ENCODE measurements at regions not wholly inside any gene's neighbourhood (a gene's known extent, or its start where the extent isn't known, plus 50 kb on each side); places are given as distances from the start of the nearest gene placed in this dataset.

GRCh38 chr2:34402376-34402775, 803.3 kb upstream of the FAM98A start:
- no peak for TF ChIP-seq CTCF (IDR thresholded peaks at IDR 0.05; ENCODE audit: control extremely low read depth, extremely low read depth)
- Histone ChIP-seq H3K4me3 (no peak overlapping the region), H3K9ac (ENCODE audit: insufficient read depth in 1 of 2, low read length in 2 of 2) (no peak overlapping the region), H3K4me1 (ENCODE audit: control insufficient read depth in 5 of 5, insufficient read depth in 5 of 5, low read length in 5 of 5) (no peaks in the 10 kb centered on the region), H3K36me3 (ENCODE audit: control insufficient read depth in 4 of 4, insufficient read depth in 4 of 4, low read length in 4 of 4) (no peaks in the 10 kb centered on the region), H3K27ac (ENCODE audit: low read depth in 1 of 2, low read length in 1 of 2) (no peak overlapping the region), H3K27me3 (ENCODE audit: control insufficient read depth in 3 of 3, insufficient read depth in 3 of 3, low read length in 2 of 3) (no peaks in the 10 kb centered on the region), H3K9me3 (ENCODE audit: control insufficient read depth in 4 of 4, insufficient read depth in 3 of 4, low read length in 3 of 4) (no peaks in the 10 kb centered on the region)
- DNase-seq (no peak), ATAC-seq (ENCODE audit: insufficient read depth, low FRiP score) (no peak)
- 92 to 95% methylated on average over 3 of the region's 3 CpGs for WGBS, 2 donors

GRCh38 chr2:34401186-34401585, 802.1 kb upstream of the FAM98A start:
- WGBS, 2 donors: 89 to 92% methylated on average over 5 of the region's 5 CpGs
- DNase-seq: no peak
- H3K27ac ChIP-seq (ENCODE audit: low read depth in 1 of 2, low read length in 1 of 2): no peak overlapping the region
- no peak overlapping the region for H3K4me3 ChIP-seq
- ATAC-seq (ENCODE audit: insufficient read depth, low FRiP score): no peak
- no peak for TF ChIP-seq CTCF (IDR thresholded peaks at IDR 0.05; ENCODE audit: control extremely low read depth, extremely low read depth)
- no peaks in the 10 kb centered on the region for H3K36me3 ChIP-seq (ENCODE audit: control insufficient read depth in 4 of 4, insufficient read depth in 4 of 4, low read length in 4 of 4)
- no peak overlapping the region for H3K9ac ChIP-seq (ENCODE audit: insufficient read depth in 1 of 2, low read length in 2 of 2)
- H3K9me3 ChIP-seq (ENCODE audit: control insufficient read depth in 4 of 4, insufficient read depth in 3 of 4, low read length in 3 of 4): no peaks in the 10 kb centered on the region
- H3K4me1 ChIP-seq (ENCODE audit: control insufficient read depth in 5 of 5, insufficient read depth in 5 of 5, low read length in 5 of 5): no peaks in the 10 kb centered on the region
- no peaks in the 10 kb centered on the region for H3K27me3 ChIP-seq (ENCODE audit: control insufficient read depth in 3 of 3, insufficient read depth in 3 of 3, low read length in 2 of 3)

GRCh38 chr2:34388446-34388845, 789.3 kb upstream of the FAM98A start:
- ATAC-seq (ENCODE audit: insufficient read depth, low FRiP score) (no peak), DNase-seq (no peak)
- Histone ChIP-seq H3K4me3 (no peak overlapping the region), H3K4me1 (ENCODE audit: control insufficient read depth in 5 of 5, insufficient read depth in 5 of 5, low read length in 5 of 5) (no peaks in the 10 kb centered on the region), H3K27me3 (ENCODE audit: control insufficient read depth in 3 of 3, insufficient read depth in 3 of 3, low read length in 2 of 3) (no peaks in the 10 kb centered on the region), H3K27ac (ENCODE audit: low read depth in 1 of 2, low read length in 1 of 2) (no peak overlapping the region), H3K9ac (ENCODE audit: insufficient read depth in 1 of 2, low read length in 2 of 2) (no peak overlapping the region), H3K9me3 (ENCODE audit: control insufficient read depth in 4 of 4, insufficient read depth in 3 of 4, low read length in 3 of 4) (peaks cover 0 to 4% (median 0%) of the 10 kb centered on the region in 4 donors), H3K36me3 (ENCODE audit: control insufficient read depth in 4 of 4, insufficient read depth in 4 of 4, low read length in 4 of 4) (no peaks in the 10 kb centered on the region)
- 71 to 79% methylated on average over 2 of the region's 2 CpGs for WGBS, 2 donors
- TF ChIP-seq CTCF (IDR thresholded peaks at IDR 0.05; ENCODE audit: control extremely low read depth, extremely low read depth): no peak

GRCh38 chr2:34387536-34387935, 788.4 kb upstream of the FAM98A start:
- H3K9me3 ChIP-seq (ENCODE audit: control insufficient read depth in 4 of 4, insufficient read depth in 3 of 4, low read length in 3 of 4): peaks cover 0 to 4% (median 0%) of the 10 kb centered on the region in 4 donors
- H3K27me3 ChIP-seq (ENCODE audit: control insufficient read depth in 3 of 3, insufficient read depth in 3 of 3, low read length in 2 of 3): no peaks in the 10 kb centered on the region
- H3K9ac ChIP-seq (ENCODE audit: insufficient read depth in 1 of 2, low read length in 2 of 2): no peak overlapping the region
- ATAC-seq (ENCODE audit: insufficient read depth, low FRiP score) (no peak), DNase-seq (no peak)
- H3K27ac ChIP-seq (ENCODE audit: low read depth in 1 of 2, low read length in 1 of 2): no peak overlapping the region
- H3K4me3 ChIP-seq: no peak overlapping the region
- TF ChIP-seq CTCF (IDR thresholded peaks at IDR 0.05; ENCODE audit: control extremely low read depth, extremely low read depth): no peak
- H3K4me1 ChIP-seq (ENCODE audit: control insufficient read depth in 5 of 5, insufficient read depth in 5 of 5, low read length in 5 of 5): no peaks in the 10 kb centered on the region
- WGBS, 2 donors: 74 to 76% methylated on average over 3 of the region's 3 CpGs
- H3K36me3 ChIP-seq (ENCODE audit: control insufficient read depth in 4 of 4, insufficient read depth in 4 of 4, low read length in 4 of 4): no peaks in the 10 kb centered on the region

Data from lung (tissue), 11 donors.